RWPE1 (cell line): ENCODE measurements at regions not wholly inside any gene's neighbourhood (a gene's known extent, or its start where the extent isn't known, plus 50 kb on each side); places are given as distances from the start of the nearest gene placed in this dataset.

Experiments used
- CTCF ChIA-PET: fragments of 350-600 bp; sonication (Branson Sonifier 250); formaldehyde crosslinking; extraction: SDS; loops from one replicate; lab custom pipeline; 2021; lab: Yijun Ruan, JAX
- POLR2A ChIA-PET: fragments of 400-600 bp; formaldehyde crosslinking; extraction: SDS; loops from one replicate; lab custom pipeline; 2020; ENCODE audit warnings: antibody characterized with exemption; ENCODE audit not compliant: low non-redundant PET; lab: Yijun Ruan, JAX
- DNase-seq: peaks from one replicate; pipeline ENCODE4 v3.0.0; 2012; ENCODE audit warnings: low spot score
- H3K27ac ChIP-seq: fragments of 450-650 bp; 2 replicates; pipeline ENCODE4 v1.5.1; 2017
- CTCF ChIP-seq: fragments of 450-650 bp; conservative IDR thresholded peaks from 2 replicates; pipeline ENCODE4 v1.5.1; 2017; ENCODE audit warnings: low read depth, mild to moderate bottlenecking

GRCh38 chr3:127428344-127428997 is 140.6 kb upstream of the PRR20G start:
- CTCF ChIA-PET = interaction anchor here (1.2 kb wide), 1 partner anchor 10 kb away, joined by 3 read pairs; no protein-coding TSS in a partner anchor
- H3K27ac ChIP-seq = no peak overlapping the region
- no peak for TF ChIP-seq CTCF
- POLR2A ChIA-PET = no interaction called here
- DNase-seq = no peak

GRCh38 chr3:127427666-127428065 is 139.8 kb upstream of the PRR20G start:
- TF ChIP-seq CTCF = no peak
- ChIA-PET POLR2A (no interaction called here), CTCF (no interaction called here)
- H3K27ac ChIP-seq = no peak overlapping the region
- no peak for DNase-seq

- no peak overlapping the region for H3K27ac ChIP-seq
- POLR2A ChIA-PET = no interaction called here
- no peak for DNase-seq
- CTCF ChIA-PET = interaction anchor here (0.6 kb wide), 1 partner anchor 126 kb away, joined by 4 read pairs; no protein-coding TSS in a partner anchor
- no peak for TF ChIP-seq CTCF
Measured at GRCh38 chr3:127427156-127427555, 139.3 kb upstream of the PRR20G start.

- POLR2A ChIA-PET = no interaction called here
- CTCF ChIA-PET = interaction anchor here (0.5 to 0.6 kb wide), 2 partner anchors 125 to 884 kb away, joined by 3 to 4 read pairs; no protein-coding TSS in a partner anchor
- H3K27ac ChIP-seq = no peak overlapping the region
- DNase-seq = no peak
- no peak for TF ChIP-seq CTCF
Measured at GRCh38 chr3:127426444-127427153, 138.8 kb upstream of the PRR20G start.

GRCh38 chr3:127425505-127426443 is 137.9 kb upstream of the PRR20G start:
- ChIA-PET POLR2A (no interaction called here), CTCF (interaction anchor here (0.5 kb wide), 1 partner anchor 883 kb away, joined by 3 read pairs; no protein-coding TSS in a partner anchor)
- no peak for DNase-seq
- TF ChIP-seq CTCF = no peak
- H3K27ac ChIP-seq = no peak overlapping the region
